HG02798 (cell line): ENCODE measurements at regions not wholly inside any gene's neighbourhood (a gene's known extent, or its start where the extent isn't known, plus 50 kb on each side); places are given as distances from the start of the nearest gene placed in this dataset.

ENCODE experiments used
- ATAC-seq: cut with Tn5 transposase; IDR thresholded peaks from one replicate; pipeline ENCODE4 v1.9.1; 2021; ENCODE audit warnings: mild to moderate bottlenecking; ENCODE audit not compliant: unreplicated experiment, poor library complexity

DNA sequence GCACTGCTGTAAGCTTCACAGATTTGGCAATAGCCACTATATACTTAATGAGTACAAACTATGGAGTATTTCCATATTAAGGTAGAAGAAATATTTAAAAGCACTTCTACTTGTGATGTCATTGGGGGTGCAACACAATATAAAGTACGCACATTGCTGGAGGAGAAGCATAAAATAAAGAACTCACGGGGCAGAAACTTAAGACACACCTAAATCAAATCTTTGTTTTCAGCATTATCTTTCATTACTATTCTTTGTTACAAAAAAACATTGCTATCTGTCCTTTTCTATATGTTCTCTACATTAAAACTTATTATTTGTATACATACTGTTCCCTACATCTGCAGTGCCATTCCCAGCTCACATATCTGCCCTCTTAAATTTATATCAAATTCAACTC, 93.3 kb upstream of the VPREB1 start:
- ATAC-seq, result no peak

DNA sequence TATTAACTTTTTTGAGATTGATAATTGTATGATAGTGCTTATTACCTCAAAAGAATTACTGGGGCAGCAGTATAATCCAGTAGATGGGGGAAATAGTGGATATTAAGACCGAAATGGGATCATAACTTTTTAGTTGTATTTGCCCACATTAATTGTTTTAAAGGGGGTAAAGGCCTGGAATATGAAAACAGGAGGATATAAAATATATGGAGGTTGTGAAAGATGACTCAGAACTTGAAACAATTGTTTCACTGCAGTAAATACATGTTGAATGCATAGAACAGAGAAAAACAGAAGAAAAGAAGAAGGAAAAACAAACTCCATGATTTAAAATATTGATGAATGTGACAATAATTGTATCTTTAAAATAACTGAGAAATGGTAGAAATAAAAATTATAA, 94.1 kb upstream of the VPREB1 start:
- no peak for ATAC-seq

DNA sequence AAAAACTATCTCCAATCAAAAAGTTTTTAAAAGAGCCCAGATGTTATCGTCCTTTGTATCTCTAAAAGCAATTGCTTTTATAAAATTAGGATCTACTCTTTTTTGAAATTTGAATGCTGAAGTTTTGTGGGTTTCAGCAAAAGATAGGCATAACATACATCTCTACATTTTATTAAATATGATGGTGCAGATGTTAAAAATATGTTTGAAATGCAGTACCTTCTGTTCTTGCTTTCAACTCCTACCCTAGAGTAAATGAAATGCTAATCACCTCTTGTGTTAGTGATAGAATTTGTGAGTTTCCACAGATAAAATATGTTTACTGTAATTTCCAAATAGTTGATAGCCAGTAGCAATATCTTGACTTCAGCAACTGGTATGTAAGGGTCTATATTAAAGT, 95.7 kb upstream of the VPREB1 start:
- ATAC-seq, result no peak

DNA sequence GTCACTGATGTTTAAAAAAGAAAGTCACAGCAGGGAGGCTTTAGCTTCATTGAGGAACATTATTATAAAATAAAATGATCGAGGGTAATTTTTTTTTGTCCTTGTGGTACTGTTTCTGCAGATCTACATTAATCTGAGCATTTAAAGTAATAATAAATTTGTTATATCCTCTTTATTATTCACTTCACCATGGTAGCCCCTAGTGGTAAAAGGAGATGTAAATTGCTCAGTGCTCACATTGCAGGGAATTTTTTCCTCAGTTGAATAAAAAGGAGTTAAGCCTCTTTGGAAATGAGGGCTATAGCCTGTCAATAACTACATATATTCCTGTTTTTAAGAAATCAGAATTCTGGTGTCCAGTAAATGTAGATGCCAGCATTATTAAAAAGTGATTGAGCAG, 99.7 kb upstream of the VPREB1 start:
- no peak for ATAC-seq

DNA sequence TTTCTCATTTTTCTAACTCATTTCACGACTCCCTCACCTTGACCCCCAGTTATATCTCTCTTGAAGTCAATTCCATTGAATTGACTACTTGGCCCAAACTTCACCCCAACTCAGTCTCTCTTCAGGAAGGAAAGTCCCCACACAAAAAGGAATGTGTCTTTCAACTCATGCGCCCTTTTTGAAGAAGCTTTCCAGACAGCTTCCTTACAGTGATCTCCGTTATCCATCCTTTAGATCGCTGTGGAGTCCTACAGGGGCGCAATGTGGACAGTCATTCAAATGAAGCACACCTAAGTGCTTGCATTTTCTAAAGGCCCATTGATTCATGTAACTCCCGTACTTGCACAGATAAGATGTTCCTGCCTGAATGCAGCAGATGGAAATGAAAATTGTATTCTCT, 101.1 kb upstream of the VPREB1 start:
- no peak for ATAC-seq

DNA sequence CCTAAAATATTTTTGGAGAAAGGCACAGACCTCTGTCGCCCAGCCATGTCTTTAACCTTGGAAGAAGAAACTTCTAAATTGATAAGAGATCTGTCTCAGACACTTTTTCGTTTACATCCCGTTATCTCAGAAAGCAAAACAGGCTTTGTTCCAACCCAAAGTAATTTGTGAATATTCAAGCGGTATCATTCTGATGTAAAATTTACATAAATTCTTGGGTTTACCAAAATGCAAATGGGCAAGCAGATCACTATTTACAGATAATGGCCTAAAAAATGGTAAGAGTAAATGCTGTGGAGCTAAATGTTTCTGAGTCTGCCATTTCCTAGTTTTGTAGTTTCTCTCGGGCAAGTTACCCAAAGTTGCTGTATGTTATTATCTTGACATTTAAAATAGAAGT, 101.9 kb upstream of the VPREB1 start:
- no peak for ATAC-seq

DNA sequence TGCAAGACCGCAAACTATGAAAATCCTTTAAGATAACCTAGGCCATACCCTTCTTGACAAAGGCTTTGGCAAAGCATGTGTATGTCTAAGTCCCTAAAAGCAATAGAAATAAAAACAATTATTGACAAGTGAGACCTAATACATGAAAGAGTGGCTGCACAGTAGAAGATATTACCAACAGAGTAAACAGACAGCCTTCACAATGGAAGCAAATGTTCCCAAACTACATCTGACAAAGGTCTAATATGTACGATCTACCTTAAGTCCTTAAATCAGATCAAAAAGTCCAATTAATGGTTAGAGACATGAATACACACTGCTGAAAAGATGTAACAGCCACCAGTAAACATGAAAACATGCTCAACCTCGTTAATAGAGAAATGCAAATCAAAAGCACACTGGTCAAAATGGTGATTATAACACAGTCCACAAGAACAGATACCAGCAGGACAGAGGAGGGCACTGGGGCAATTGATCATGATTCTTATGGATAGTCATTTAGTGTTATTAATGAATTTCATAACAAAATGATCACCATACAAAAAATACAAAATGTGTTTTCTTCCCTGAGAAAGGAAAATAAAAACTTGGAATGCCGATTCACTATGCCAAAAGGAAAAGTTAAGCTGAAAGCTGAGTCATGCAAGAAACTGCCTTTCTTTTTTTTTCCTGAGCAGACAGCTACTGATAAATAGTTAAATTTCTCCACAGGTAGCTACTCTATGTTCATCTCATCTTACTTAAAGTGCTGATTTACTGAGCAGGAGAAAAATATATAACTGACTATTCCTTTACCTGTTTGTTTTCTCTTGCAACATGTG, 102.6 kb upstream of the VPREB1 start:
- no peak for ATAC-seq

DNA sequence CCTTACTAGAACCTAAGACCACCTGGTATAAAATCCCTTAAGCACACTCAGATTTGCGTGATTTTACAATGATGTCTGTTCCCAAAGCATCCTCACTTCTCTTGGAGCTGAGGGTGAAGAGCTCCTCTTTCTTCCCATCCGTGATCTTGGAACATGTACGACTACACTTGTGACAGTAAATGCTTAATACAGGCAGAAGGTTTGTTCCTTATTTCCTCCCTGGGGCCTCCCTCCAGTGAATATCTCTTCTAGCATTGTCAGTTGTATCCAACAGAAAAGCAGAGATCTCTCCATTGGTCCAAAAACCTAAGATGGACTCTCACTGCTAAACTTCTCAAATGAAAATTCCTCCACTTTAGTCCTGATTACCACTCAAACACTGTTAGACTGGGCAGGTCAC, 103.6 kb upstream of the VPREB1 start:
- no peak for ATAC-seq

DNA sequence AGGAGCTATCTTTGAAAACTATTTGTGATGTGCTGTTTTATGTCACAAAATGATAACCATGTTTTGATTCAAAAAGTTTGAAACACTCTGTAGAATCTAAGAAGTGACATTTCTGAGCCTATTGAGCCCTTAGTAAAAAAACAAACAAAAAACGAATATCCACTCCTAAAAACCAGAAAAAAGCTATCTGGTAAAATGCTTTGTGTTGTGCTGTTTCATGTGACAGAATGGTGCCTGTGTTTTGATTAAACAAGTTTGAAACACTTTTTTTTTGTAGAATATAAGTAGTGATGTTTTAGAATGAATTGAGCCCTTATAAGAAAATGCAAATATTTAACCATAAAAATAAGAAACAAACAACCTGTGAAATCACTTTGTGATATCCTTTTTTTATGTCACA, 105.2 kb upstream of the VPREB1 start:
- no peak for ATAC-seq

DNA sequence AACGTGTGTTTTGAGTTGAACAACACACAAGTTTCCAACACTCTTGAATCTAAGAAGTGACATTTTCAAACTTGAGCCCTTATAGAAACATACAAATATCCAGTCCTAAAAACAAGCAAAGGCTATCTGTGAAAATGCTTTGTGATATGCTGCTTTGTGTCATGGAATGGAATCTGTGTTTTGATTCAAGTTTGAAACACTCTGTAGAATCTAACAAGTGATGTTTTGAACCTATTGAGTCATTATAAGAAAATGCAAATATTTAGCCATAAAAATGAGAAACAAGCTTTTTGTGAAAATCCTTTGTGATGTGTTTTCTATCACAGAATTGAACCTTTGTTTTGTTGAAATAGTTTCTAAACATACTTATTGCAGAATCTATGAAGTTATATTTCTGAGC, 105.7 kb upstream of the VPREB1 start:
- ATAC-seq, result no peak

DNA sequence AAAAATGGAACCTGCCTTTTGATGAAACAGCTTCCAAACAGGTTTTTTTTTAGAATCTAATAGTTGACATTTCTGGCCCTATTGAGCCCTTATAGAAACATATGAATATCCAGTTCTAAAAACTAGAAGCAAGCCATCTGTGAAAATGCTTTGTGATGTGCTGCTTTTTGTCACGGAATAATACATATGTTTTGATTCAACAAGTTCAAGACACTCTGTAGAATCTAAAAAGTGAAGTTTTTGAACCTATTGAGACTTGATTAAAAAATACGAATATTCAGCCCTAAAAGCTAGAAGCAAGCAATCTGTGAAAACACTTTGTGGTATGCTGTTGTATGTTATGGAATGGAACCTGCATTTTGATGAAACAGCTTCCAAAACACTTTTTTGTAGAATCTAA, 106.7 kb upstream of the VPREB1 start:
- ATAC-seq, result no peak

DNA sequence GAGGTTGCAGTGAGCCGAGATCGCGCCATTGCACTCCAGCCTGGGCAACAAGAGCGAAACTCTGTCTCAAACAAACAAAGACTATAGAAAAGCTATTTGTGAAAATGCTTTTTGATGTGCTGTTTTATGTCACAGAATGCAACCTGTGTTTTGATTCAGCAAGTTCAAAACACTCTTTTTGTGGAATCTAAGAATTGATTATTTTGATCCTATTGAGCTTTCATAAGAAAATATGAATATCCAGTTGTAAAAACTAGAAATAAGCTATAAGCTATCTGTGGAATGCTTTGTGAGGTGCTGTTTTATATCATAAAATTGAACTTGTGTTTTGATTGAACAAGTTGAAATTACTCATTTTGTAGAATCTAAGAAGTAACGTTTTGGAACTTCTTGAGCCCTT, 110.7 kb upstream of the VPREB1 start:
- no peak for ATAC-seq

DNA sequence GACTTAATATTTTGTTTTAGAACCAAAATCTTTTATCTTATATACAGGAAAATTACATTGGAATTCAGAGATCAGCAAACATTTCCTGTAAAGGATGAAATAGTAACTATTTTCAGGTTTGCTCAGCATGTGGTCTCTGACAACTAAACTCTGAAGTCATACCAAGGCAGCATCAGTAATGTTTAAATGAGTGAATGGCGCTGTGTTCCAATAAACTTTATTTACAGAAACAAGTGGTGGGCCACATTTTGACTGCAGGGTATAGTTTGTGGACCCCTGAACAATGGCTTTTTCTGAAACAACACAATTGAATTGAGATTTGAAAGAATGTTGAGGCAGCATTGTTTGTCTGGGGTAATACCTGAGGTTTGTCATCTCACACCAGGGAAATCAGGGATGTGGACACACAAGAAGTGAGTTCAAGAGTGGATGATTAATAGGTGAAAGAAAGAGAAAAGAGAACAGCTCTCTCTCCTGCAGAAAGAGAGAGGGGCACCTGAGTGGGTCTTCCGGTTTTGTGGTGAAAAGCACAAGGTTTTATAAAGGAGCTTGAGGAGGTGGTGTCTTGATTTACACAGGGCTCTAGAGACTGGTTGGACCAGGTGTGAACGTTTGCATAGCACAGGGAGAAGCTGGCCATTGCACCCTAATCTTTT, 113.5 kb upstream of the VPREB1 start:
- no peak for ATAC-seq

DNA sequence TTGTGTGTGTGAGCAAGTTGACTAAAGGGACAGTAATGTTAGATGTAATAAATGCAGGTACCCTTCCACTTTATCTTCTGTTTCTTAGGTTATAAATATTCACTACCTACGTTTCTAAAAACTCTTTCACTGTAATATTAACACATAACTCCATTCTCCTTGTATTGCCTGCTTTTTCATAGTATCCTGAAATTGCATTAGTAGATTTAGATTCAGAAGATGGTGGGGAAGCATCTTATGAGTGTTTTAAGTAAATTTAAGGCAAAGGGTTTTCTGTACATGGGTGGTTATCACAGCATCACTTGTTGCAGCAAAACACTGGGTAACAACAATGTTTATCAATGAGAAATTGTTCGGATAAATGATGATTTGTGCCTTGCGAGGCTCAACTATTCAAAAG, 115.2 kb upstream of the VPREB1 start:
- ATAC-seq, result no peak

DNA sequence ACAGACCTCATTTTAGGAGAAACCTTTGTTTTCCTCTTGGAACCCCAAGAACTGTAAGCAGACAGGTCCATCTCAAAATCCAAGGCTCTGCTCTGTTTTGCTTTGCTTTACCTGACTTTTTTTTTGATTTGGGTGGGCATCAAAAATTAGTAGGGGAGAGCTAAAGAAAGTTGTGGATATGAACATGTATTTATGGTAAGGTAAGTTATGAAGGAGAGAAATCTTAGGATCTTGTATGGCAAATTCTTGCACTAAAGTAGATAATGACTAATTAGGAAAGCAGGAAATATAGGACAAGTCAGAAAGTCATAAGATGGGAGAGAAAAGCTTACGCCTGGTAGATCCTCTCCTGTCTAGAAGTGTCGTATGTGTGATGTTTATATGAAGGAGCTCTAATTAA, 116.1 kb upstream of the VPREB1 start:
- no peak for ATAC-seq

DNA sequence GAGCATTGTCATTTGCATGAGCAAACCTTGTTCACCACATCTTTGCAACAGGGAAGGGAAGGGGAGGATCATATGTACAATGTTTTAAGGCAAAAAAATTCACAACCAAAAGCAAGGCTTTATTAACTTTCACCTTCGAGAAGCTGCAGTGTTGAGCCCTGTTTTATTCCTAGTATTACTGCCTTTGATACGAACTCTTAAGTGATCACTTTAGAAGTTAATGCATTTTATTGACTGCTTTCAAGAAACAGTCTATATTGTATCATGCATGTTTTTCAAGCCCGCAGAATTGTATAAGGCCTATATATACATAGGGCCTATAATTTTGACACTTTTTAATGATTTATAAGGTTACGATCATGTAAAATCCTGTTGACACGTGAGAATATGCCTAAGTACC, 117.5 kb upstream of the VPREB1 start:
- no peak for ATAC-seq

DNA sequence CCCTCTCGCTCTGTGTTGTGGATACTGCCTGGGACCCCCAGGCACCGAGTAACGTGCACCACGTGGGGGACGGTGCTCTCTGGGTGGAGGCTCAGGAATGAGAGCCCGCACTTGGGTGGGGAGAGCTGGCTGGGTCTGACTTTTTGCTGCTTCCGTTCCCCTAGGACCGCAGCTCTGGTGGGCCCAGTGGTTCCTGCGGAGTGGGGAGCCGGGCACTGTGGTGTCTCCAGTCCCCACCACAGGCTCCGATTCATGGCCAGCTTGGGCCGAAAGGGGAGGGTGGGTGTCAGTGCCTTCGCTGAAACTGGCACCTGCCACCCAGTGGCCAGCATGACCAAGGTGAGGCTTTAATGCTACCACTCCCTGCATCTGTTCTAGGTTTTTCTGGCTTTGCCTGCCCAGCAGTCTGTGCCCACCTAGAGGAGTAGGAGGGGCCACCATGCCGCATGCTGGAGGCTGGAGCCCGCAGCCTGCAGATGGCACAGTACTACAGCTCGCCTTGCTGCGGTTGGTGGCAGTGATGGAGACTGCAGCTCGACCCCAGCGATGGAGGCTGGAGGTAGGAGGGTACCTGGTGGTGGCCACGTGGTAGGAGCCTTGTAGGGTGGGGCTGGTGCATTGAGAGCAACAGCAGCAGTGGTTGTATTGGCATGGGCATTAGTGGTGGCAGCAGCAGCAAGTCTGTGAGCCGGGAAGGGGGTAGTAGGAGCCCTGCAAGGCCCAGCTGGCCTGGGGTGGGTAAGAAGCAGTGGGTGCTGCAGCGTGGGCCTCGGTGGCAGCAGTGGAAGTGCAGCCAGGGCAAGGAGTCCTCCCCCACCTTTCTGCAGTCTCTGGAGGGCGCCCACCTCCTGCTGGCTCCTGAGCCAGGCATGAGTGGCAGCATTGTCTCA, 118.8 kb upstream of the VPREB1 start:
- no peak for ATAC-seq

DNA sequence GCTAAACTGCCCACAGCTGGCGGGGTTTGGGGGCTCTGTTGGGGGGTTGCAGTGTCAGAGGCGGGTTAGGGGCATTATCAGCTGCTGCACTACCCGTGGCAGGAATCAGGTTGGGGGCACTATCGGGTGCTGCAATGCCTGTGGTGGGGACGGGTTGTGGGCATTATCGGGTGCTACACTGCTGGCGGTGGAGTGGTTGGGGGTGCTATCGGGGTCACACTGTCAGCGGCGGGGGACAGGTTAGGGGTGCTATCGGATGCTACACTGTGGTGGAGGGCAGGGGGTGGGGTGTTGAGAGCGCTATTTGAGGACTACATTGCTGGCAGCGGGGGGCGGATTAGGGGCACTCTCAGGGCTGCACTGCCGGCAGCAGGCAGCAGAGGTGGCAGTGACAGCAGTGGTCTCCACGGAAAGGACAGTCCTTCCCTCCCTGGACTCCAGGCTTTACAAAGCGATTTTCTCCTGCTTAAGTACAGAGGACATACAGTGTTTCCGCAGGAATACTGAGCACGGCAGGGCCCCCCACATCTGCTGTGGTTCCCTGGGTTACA, 119.5 kb upstream of the VPREB1 start:
- no peak for ATAC-seq

DNA sequence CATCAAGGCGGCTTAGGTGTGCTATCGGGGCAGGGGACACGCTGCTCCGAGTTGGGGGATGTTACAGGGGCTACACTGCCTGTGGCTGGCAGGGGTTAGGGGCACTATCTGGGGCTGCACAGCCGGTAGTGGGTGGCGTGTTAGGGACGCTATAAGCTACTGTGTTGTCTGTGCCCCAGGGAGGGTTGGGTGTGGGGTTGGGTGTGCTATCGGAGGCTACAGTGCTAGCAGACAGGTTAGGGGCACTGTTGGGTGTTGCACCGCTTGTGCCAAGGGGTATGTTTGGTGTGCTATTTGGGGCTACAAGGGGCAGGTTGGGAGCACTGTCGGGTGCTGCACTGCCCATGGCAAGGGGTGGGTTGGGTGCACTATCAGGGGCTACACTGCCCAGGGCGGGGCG, 120.2 kb upstream of the VPREB1 start:
- ATAC-seq, result no peak

DNA sequence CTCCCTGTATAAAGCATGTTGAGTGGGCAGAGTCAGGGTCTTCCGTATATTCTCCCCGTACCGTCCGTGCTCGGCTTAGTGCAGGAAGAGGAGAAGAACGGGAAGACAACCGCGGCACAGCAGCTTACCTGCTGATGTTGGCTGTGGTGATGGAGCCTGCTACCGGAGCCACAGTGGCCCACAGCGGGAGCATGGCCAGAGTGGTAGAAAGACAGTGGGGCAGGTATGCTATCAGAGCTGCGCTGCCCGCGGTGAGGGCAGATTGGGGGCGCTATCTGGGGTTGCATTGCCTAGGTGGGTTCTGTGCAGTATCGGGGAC, 120.7 kb upstream of the VPREB1 start:
- ATAC-seq, result no peak
